ENCODE measurements at regions not wholly inside any gene's neighbourhood (a gene's known extent, or its start where the extent isn't known, plus 50 kb on each side); places are given as distances from the start of the nearest gene placed in this dataset.

DNA sequence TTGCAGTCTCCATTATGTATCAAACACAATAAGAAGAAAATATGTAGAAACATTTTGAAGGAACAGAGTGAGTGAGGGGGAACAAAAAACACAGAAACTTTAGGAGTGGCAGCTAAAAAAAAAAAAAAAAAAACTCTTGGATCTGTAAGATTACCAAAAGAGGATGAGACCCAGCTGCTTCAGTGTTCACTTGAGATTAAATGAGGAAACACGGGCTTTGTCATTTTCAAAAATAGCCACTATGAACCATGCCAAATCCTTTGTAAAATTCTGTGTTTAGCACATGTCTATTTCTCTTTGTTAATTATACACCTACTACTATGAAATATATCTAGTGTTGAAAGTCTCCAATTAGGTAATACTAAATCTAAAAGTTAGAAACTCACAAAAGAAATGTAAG lies 485.9 kb downstream of the EFNA5 start:
- TF ChIP-seq EZH2 (IDR thresholded peaks at IDR 0.05) = no peak
- no peak for TF ChIP-seq POLR2AphosphoS5 (IDR thresholded peaks at IDR 0.05; ENCODE audit: borderline replicate concordance, low read depth, low read length)
- no peak for TF ChIP-seq FOXP2 (optimal IDR thresholded peaks at IDR 0.05; ENCODE audit: control extremely low read depth, extremely low read length, insufficient read depth)

Data from SK-N-MC (cell line).